ENCODE measurements at regions not wholly inside any gene's neighbourhood (a gene's known extent, or its start where the extent isn't known, plus 50 kb on each side); places are given as distances from the start of the nearest gene placed in this dataset.

GRCh38 chr6:151682922-151683321 lies 124.6 kb upstream of the ESR1 start:
- peaks cover 0 to 12% (median 9%) of the 10 kb centered on the region in 4 donors for H3K4me1 ChIP-seq
- H3K4me3 ChIP-seq = no peak overlapping the region
- no peaks in the 10 kb centered on the region for H3K27me3 ChIP-seq
- no peak for DNase-seq
- intact Hi-C loops (cut with DNase I; ENCODE audit: low total_unique reads) = no loop called here
- no peak for TF ChIP-seq CTCF (IDR thresholded peaks at IDR 0.05)
- no peaks in the 10 kb centered on the region for H3K9me3 ChIP-seq
- no peaks in the 10 kb centered on the region for H3K36me3 ChIP-seq
- H3K27ac ChIP-seq = no peak overlapping the region

GRCh38 chr6:151683381-151683780 lies 124.1 kb upstream of the ESR1 start:
- Histone ChIP-seq H3K4me3 (no peak overlapping the region), H3K9me3 (no peaks in the 10 kb centered on the region), H3K27me3 (no peaks in the 10 kb centered on the region), H3K36me3 (no peaks in the 10 kb centered on the region), H3K4me1 (peaks cover 0 to 12% (median 9%) of the 10 kb centered on the region in 4 donors), H3K27ac (no peak overlapping the region)
- intact Hi-C loops (cut with DNase I; ENCODE audit: low total_unique reads) = no loop called here
- DNase-seq = no peak
- no peak for TF ChIP-seq CTCF (IDR thresholded peaks at IDR 0.05)

- TF ChIP-seq CTCF (IDR thresholded peaks at IDR 0.05) = no peak
- Histone ChIP-seq H3K4me1 (peaks cover 0 to 28% (median 4%) of the 10 kb centered on the region in 4 donors), H3K4me3 (peak overlapping the region; percentile 38 to 39), H3K27ac (peak overlapping the region; percentile 73 to 75), H3K36me3 (no peaks in the 10 kb centered on the region), H3K9me3 (no peaks in the 10 kb centered on the region), H3K27me3 (no peaks in the 10 kb centered on the region)
- intact Hi-C loops (cut with DNase I; ENCODE audit: low total_unique reads) = loop anchor here (2.0 kb wide), 1 partner anchor 435 kb away; no protein-coding TSS in a partner anchor
- no peak for DNase-seq
These were observed 117.8 kb upstream of the ESR1 start for GRCh38 chr6:151689499-151690201.

GRCh38 chr6:151690303-151690702 lies 117.2 kb upstream of the ESR1 start:
- TF ChIP-seq CTCF (IDR thresholded peaks at IDR 0.05) = peak in 1 of 2 experiments; percentile 19
- DNase-seq = no peak
- Histone ChIP-seq H3K27me3 (no peaks in the 10 kb centered on the region), H3K27ac (peak overlapping the region; percentile 73 to 75), H3K9me3 (no peaks in the 10 kb centered on the region), H3K4me1 (peaks cover 0 to 28% (median 4%) of the 10 kb centered on the region in 4 donors), H3K36me3 (no peaks in the 10 kb centered on the region), H3K4me3 (peak overlapping the region; percentile 38 to 39)
- intact Hi-C loops (cut with DNase I; ENCODE audit: low total_unique reads) = loop anchor here (2.0 kb wide), 1 partner anchor 434 kb away; no protein-coding TSS in a partner anchor

DNA sequence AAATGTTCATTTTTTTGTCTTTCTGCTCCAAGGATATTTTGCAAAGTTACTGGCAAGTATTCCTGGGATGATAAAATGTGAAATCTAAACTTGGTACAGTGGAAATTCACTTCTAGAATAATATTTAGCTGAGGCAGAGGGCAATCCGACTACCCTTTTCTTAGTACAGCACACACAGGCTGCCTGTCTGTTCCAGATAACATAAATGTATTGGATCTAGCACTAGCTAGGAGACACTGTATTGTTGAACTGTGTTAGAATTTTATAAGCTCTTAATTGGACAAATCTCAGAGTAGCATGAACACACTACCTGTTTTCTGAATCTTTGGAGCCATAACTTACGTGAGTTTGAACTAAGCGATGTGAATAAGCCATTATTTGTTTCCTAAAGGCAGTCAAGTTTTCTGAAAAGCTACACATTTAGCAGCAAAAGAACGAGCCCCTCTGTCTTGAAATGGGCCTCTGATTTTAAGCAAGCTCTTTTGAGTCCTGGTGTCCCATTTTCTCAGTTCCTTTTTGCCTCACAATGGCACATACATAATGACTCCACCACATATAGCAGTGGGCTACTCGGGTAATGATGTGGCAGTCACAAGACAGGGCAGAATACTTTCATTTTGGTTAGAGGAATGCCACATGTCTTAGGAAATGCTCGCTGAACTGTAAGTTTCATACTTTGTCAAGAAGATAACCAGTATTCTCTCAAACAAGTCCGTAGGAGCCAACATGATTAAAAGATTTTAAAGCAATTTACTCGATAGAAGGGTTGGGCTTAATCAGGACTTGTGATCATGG lies 116.5 kb upstream of the ESR1 start:
- no peaks in the 10 kb centered on the region for H3K27me3 ChIP-seq
- H3K4me3 ChIP-seq = peak overlapping the region; percentile 38 to 39
- no peaks in the 10 kb centered on the region for H3K9me3 ChIP-seq
- H3K27ac ChIP-seq = peak overlapping the region; percentile 73 to 75
- no peak for TF ChIP-seq CTCF (IDR thresholded peaks at IDR 0.05)
- H3K4me1 ChIP-seq = peaks cover 0 to 28% (median 4%) of the 10 kb centered on the region in 4 donors
- intact Hi-C loops (cut with DNase I; ENCODE audit: low total_unique reads) = loop anchor here (2.0 kb wide), 1 partner anchor 434 kb away; no protein-coding TSS in a partner anchor
- H3K36me3 ChIP-seq = no peaks in the 10 kb centered on the region
- no peak for DNase-seq

Data from tibial artery (tissue), 4 donors.